H1 (cell line): ENCODE measurements at regions not wholly inside any gene's neighbourhood (a gene's known extent, or its start where the extent isn't known, plus 50 kb on each side); places are given as distances from the start of the nearest gene placed in this dataset.

Experiments used
- CTCF ChIA-PET: fragments of 300-600 bp; sonication (Branson Sonifier 250); formaldehyde crosslinking; loops from one replicate; lab custom pipeline; 2021; ENCODE audit not compliant: partially characterized antibody; lab: Charles Lee
- POLR2A ChIA-PET: fragments of 300-600 bp; sonication (Branson Sonifier 250); formaldehyde crosslinking; loops from one replicate; lab custom pipeline; 2021; ENCODE audit warnings: inconsistent platforms; ENCODE audit not compliant: partially characterized antibody; lab: Charles Lee
- DNase-seq, 2 experiments: peaks; one replicate each; pipeline versions ENCODE4 v3.0.0 to v3.0.0-alpha.2; 2010 to 2022; ENCODE audit warnings: low spot score in 2 of 2, low read depth in 1 of 2, mixed read lengths in 1 of 2
- FAIRE-seq: peaks from 2 replicates; lab custom pipeline; 2011; peaks lifted over from hg19 to GRCh38; lab: Jason Lieb, UNC
- H2AFZ ChIP-seq: 2 replicates; pipeline ENCODE4 v1.8.1; 2012; ENCODE audit warnings: low read length, inconsistent platforms
- H2AK5ac ChIP-seq: 2 replicates; pipeline ENCODE4 v1.6.1; 2013; ENCODE audit warnings: low read depth, low read length
- H2BK120ac ChIP-seq: replicated peaks from 2 replicates; pipeline ENCODE3; 2013; ENCODE audit warnings: low read depth, low read length, inconsistent platforms
- H2BK12ac ChIP-seq: 2 replicates; pipeline ENCODE4 v1.6.1; 2013; ENCODE audit warnings: low read depth, low read length
- H2BK15ac ChIP-seq: 2 replicates; pipeline ENCODE4 v1.6.1; 2013; ENCODE audit warnings: low read length
- H2BK20ac ChIP-seq: 2 replicates; pipeline ENCODE4 v1.6.1; 2013; ENCODE audit warnings: low read length
- H2BK5ac ChIP-seq: 2 replicates; pipeline ENCODE4 v1.6.1; 2013; ENCODE audit warnings: low read depth, low read length
- H3K14ac ChIP-seq: 2 replicates; pipeline ENCODE4 v1.6.1; 2013; ENCODE audit warnings: inconsistent platforms; ENCODE audit not compliant: insufficient read length
- H3K18ac ChIP-seq: 2 replicates; pipeline ENCODE4 v1.6.1; 2013; ENCODE audit warnings: low read length; ENCODE audit errors: extremely low read depth
- H3K23ac ChIP-seq: 2 replicates; pipeline ENCODE4 v1.6.1; 2013; ENCODE audit warnings: inconsistent platforms; ENCODE audit not compliant: insufficient read length
- H3K23me2 ChIP-seq: 2 replicates; pipeline ENCODE4 v1.6.1; 2013; ENCODE audit warnings: low read depth, low read length
- H3K27ac ChIP-seq: 2 replicates; pipeline ENCODE4 v1.6.1; 2011; ENCODE audit warnings: low read depth, low read length, inconsistent platforms
- H3K27me3 ChIP-seq, 4 experiments: replicated peaks in 1 of 4; 1 replicate in 1 of 4; 2 replicates in 3 of 4; pipeline versions ENCODE4 v1.6.1 to v1.8.1; 2011 to 2013; ENCODE audit warnings: low read length in 3 of 4, mild to moderate bottlenecking in 3 of 4, inconsistent platforms in 2 of 4, mixed read lengths in 2 of 4, moderate library complexity in 1 of 4; ENCODE audit not compliant: control insufficient read depth in 3 of 4, insufficient read depth in 3 of 4; ENCODE audit errors: extremely low read depth in 1 of 4
- H3K36me3 ChIP-seq, 4 experiments: 2 replicates each; pipeline versions ENCODE4 v1.6.1 to v1.8.1; 2011 to 2013; ENCODE audit warnings: mild to moderate bottlenecking in 4 of 4, low read length in 3 of 4, moderate library complexity in 2 of 4, control low read depth in 1 of 4, inconsistent platforms in 1 of 4; ENCODE audit not compliant: insufficient read depth in 4 of 4, control insufficient read depth in 2 of 4
- H3K4ac ChIP-seq: replicated peaks from 2 replicates; pipeline ENCODE3; 2013; ENCODE audit warnings: low read length, low read depth, mixed read lengths, inconsistent platforms; ENCODE audit not compliant: insufficient read length
- H3K4me1 ChIP-seq, 4 experiments: replicated peaks in 1 of 4; 1 replicate in 1 of 4; 2 replicates in 3 of 4; pipeline versions ENCODE4 v1.6.1 to v1.8.1; 2011 to 2013; ENCODE audit warnings: low read length in 3 of 4, inconsistent platforms in 2 of 4, mixed read lengths in 1 of 4; ENCODE audit not compliant: insufficient read depth in 4 of 4, control insufficient read depth in 3 of 4
- H3K4me2 ChIP-seq, 2 experiments: 2 replicates each; pipeline versions ENCODE4 v1.6.1 to v1.8.1; 2011 to 2013; ENCODE audit warnings: low read depth in 2 of 2, low read length in 2 of 2, control low read depth in 1 of 2, inconsistent platforms in 1 of 2, mild to moderate bottlenecking in 1 of 2; ENCODE audit not compliant: insufficient read depth in 1 of 2
- H3K4me3 ChIP-seq, 4 experiments: fragments of 200-600, 300-600 bp in 1 of 4; sonication (generic), shearing (Covaris generic), sonication (Bioruptor Twin) in 1 of 4; 2 replicates each; pipeline versions ENCODE4 v1.5.1 to v1.8.1; 2011 to 2016; ENCODE audit warnings: low read length in 4 of 4, low read depth in 3 of 4, control low read depth in 2 of 4, inconsistent platforms in 2 of 4, mild to moderate bottlenecking in 2 of 4, mixed read lengths in 1 of 4, moderate library complexity in 1 of 4; ENCODE audit not compliant: insufficient read depth in 2 of 4; ENCODE audit errors: extremely low read depth in 1 of 4
- H3K56ac ChIP-seq: replicated peaks from 2 replicates; pipeline ENCODE3; 2013; ENCODE audit warnings: low read depth, mild to moderate bottlenecking, mixed read lengths, low read length, inconsistent platforms; ENCODE audit not compliant: insufficient read length
- H3K79me1 ChIP-seq: 2 replicates; pipeline ENCODE4 v1.6.1; 2013; ENCODE audit warnings: low read depth, low read length, control low read depth
- H3K79me2 ChIP-seq, 2 experiments: 2 replicates each; pipeline versions ENCODE4 v1.6.1 to v1.8.1; 2012 to 2013; ENCODE audit warnings: low read length in 2 of 2, mild to moderate bottlenecking in 2 of 2, inconsistent platforms in 1 of 2; ENCODE audit not compliant: insufficient read depth in 2 of 2, control insufficient read depth in 1 of 2
- H3K9ac ChIP-seq, 4 experiments: replicated peaks in 1 of 4; 1 replicate in 1 of 4; 2 replicates in 3 of 4; pipeline versions ENCODE4 v1.6.1 to v1.8.1; 2011 to 2013; ENCODE audit warnings: low read depth in 3 of 4, low read length in 3 of 4, control low read depth in 2 of 4, mild to moderate bottlenecking in 2 of 4, moderate library complexity in 2 of 4, inconsistent platforms in 1 of 4; ENCODE audit errors: extremely low read depth in 1 of 4
- H3K9me3 ChIP-seq, 2 experiments: 2 replicates each; pipeline versions ENCODE4 v1.6.1 to v1.8.1; 2012 to 2013; ENCODE audit warnings: mild to moderate bottlenecking in 2 of 2, moderate library complexity in 2 of 2, control low read depth in 1 of 2, inconsistent platforms in 1 of 2, low read depth in 1 of 2, low read length in 1 of 2, mixed read lengths in 1 of 2; ENCODE audit not compliant: insufficient read depth in 2 of 2
- H4K20me1 ChIP-seq, 2 experiments: replicated peaks in 1 of 2; 2 replicates each; pipeline versions ENCODE3 to v1.8.1; 2011 to 2013; ENCODE audit warnings: inconsistent platforms in 2 of 2, low read length in 2 of 2, mild to moderate bottlenecking in 1 of 2; ENCODE audit not compliant: insufficient read depth in 2 of 2, control insufficient read depth in 1 of 2
- H4K5ac ChIP-seq: 2 replicates; pipeline ENCODE4 v1.6.1; 2013; ENCODE audit warnings: low read length, low read depth, mixed read lengths, inconsistent platforms; ENCODE audit not compliant: insufficient read length
- H4K8ac ChIP-seq: 2 replicates; pipeline ENCODE4 v1.8.0; 2013; ENCODE audit warnings: mild to moderate bottlenecking, moderate library complexity, low read length, inconsistent platforms; ENCODE audit not compliant: insufficient read depth; ENCODE audit errors: extremely low read depth
- H4K91ac ChIP-seq: replicated peaks from 2 replicates; pipeline ENCODE3; 2013; ENCODE audit warnings: low read length, mixed read lengths, inconsistent platforms; ENCODE audit not compliant: insufficient read length
- MAFK ChIP-seq: IDR thresholded peaks from 2 replicates; pipeline ENCODE4 v1.6.1; 2012; ENCODE audit warnings: low read depth, mild to moderate bottlenecking, improper control_type of control experiment, low read length
- NANOG ChIP-seq: IDR thresholded peaks from 2 replicates; pipeline ENCODE4 v1.6.1; 2011; ENCODE audit warnings: low read length, low read depth, mild to moderate bottlenecking, inconsistent platforms; ENCODE audit not compliant: insufficient read depth, poor library complexity, severe bottlenecking
- POU5F1 ChIP-seq: IDR thresholded peaks from 2 replicates; pipeline ENCODE4 v1.6.1; 2011; ENCODE audit warnings: low read depth, mild to moderate bottlenecking, low read length, moderate library complexity
- WGBS, 2 experiments: shearing (Covaris generic) in 1 of 2; methylation state at CpG; one replicate each; pipeline versions ENCODE4 v1.1.6 to v1.1.7; 2013 to 2015; ENCODE audit warnings: low lambda C conversion rate in 2 of 2, mixed read lengths in 2 of 2, inconsistent platforms in 1 of 2, low coverage in 1 of 2, missing lambda C conversion rate in 1 of 2; ENCODE audit not compliant: insufficient replicate concordance in 2 of 2, insufficient coverage in 1 of 2, insufficient read length in 1 of 2; ENCODE audit errors: extremely low coverage in 1 of 2, missing lambda C conversion rate in 1 of 2; 5-methylcytosine and 5-hydroxymethylcytosine counted together

DNA sequence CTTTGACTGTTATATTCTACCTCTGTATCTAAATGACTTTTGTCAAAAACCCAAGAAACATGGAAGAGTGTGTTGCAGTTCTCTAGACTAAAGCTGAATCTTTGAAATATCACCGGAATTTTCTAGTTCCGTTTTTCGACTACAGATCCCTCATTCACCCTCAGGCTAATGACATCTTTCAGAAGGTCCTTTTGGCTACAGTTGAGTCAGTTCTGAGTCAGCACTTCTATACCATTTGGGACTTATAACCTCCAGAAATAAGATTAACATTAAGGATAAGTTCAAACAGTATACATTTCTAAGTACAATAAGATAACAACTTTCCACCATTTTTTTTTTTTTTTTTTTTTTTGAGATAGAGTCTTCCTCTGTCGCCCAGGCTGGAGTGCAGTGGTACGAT is 331.0 kb upstream of the CPXCR1 start:
- Histone ChIP-seq H3K27ac (no peak overlapping the region), H2AFZ (no peak overlapping the region), H2BK12ac (no peak overlapping the region), H3K79me1 (no peaks in the 10 kb centered on the region), H3K9me3 (no peaks in the 10 kb centered on the region), H2BK15ac (no peak overlapping the region), H3K27me3 (no peaks in the 10 kb centered on the region), H3K23me2 (no peaks in the 10 kb centered on the region), H2BK5ac (no peak overlapping the region), H3K4me2 (no peak overlapping the region), H3K79me2 (no peaks in the 10 kb centered on the region), H2BK20ac (no peak overlapping the region), H2BK120ac (no peak overlapping the region), H3K36me3 (no peaks in the 10 kb centered on the region), H4K5ac (no peak overlapping the region), H3K9ac (no peak overlapping the region), H3K23ac (no peak overlapping the region), H3K4me1 (no peaks in the 10 kb centered on the region), H3K4ac (no peak overlapping the region), H3K56ac (no peak overlapping the region), H3K4me3 (no peak overlapping the region), H4K8ac (no peak overlapping the region), H4K91ac (no peak overlapping the region), H3K14ac (no peak overlapping the region), H2AK5ac (no peak overlapping the region), H3K18ac (no peak overlapping the region), H4K20me1 (no peaks in the 10 kb centered on the region)
- no peak for FAIRE-seq
- no peak for TF ChIP-seq NANOG
- TF ChIP-seq MAFK: no peak
- TF ChIP-seq POU5F1: no peak
- DNase-seq: no peak
- POLR2A ChIA-PET: no interaction called here
- 100% methylated on average over 3 of the region's 5 CpGs; no CpG with 5 or more reads in 1 of the 2 experiments for WGBS, 2 experiments
- CTCF ChIA-PET: interaction anchor here (0.6 kb wide), 1 partner anchor 1635 kb away, joined by 3 read pairs; no protein-coding TSS in a partner anchor
